ENCODE measurements at regions not wholly inside any gene's neighbourhood (a gene's known extent, or its start where the extent isn't known, plus 50 kb on each side); places are given as distances from the start of the nearest gene placed in this dataset.

GRCh38 chr4:144590020-144590419 lies 55.9 kb upstream of the HHIP start:
- Histone ChIP-seq H3K79me2 (ENCODE audit: low read length) (no peaks in the 10 kb centered on the region), H3K4me1 (ENCODE audit: low read length) (no peaks in the 10 kb centered on the region)

DNA sequence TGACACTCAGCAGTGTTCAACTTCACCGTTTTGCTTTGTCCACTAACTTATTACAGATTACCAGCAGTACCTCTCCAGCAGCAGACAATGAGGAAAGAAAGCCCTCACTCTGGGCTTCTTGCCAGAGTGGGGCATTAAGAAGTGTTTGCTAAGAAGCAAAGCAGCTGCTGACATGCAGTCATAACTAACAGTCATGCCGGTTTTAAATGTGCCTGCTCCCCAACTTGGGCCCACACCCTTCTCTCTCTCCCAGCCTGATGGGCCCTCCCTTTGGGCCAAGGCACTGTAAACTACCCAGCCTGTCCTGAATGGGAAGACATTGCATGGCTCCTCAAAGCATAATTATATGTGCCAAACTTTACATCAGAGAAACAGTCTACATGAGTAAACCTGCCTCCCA lies 54.6 kb upstream of the HHIP start:
- Histone ChIP-seq H3K4me3 (ENCODE audit: low read length) (no peak overlapping the region), H3K36me3 (ENCODE audit: insufficient read depth, low read length) (no peaks in the 10 kb centered on the region), H3K4me1 (ENCODE audit: low read length) (no peaks in the 10 kb centered on the region), H3K79me2 (ENCODE audit: low read length) (no peaks in the 10 kb centered on the region), H3K27me3 (ENCODE audit: low read length) (no peaks in the 10 kb centered on the region), H3K9me3 (ENCODE audit: low read length) (no peaks in the 10 kb centered on the region), H2AFZ (ENCODE audit: low read length) (no peak overlapping the region), H3K27ac (ENCODE audit: low read length) (no peak overlapping the region), H3K9me2 (replicated peaks; ENCODE audit: insufficient read depth, low read length) (no peaks in the 10 kb centered on the region), H4K20me1 (ENCODE audit: insufficient read depth, low read depth, low read length) (no peaks in the 10 kb centered on the region), H3K4me2 (ENCODE audit: low read depth, low read length, poor library complexity, severe bottlenecking) (no peak overlapping the region), H3K9ac (ENCODE audit: low read length) (no peak overlapping the region)
- no peak for DNase-seq

More at GRCh38 chr4:144590020-144590419, 55.9 kb upstream of the HHIP start:
- H3K4me2 ChIP-seq (ENCODE audit: low read depth, low read length, poor library complexity, severe bottlenecking): no peak overlapping the region
- H3K9me2 ChIP-seq (replicated peaks; ENCODE audit: insufficient read depth, low read length): no peaks in the 10 kb centered on the region
- no peaks in the 10 kb centered on the region for H4K20me1 ChIP-seq (ENCODE audit: insufficient read depth, low read depth, low read length)
- H3K27ac ChIP-seq (ENCODE audit: low read length): no peak overlapping the region
- H3K9ac ChIP-seq (ENCODE audit: low read length): no peak overlapping the region
- no peak overlapping the region for H3K4me3 ChIP-seq (ENCODE audit: low read length)
- H3K36me3 ChIP-seq (ENCODE audit: insufficient read depth, low read length): no peaks in the 10 kb centered on the region
- no peak overlapping the region for H2AFZ ChIP-seq (ENCODE audit: low read length)
- H3K9me3 ChIP-seq (ENCODE audit: low read length): no peaks in the 10 kb centered on the region
- H3K27me3 ChIP-seq (ENCODE audit: low read length): no peaks in the 10 kb centered on the region
- no peak for DNase-seq

- no peaks in the 10 kb centered on the region for H3K79me2 ChIP-seq (ENCODE audit: low read length)
- H3K9ac ChIP-seq (ENCODE audit: low read length): no peak overlapping the region
- DNase-seq: no peak
- no peak overlapping the region for H3K4me2 ChIP-seq (ENCODE audit: low read depth, low read length, poor library complexity, severe bottlenecking)
- no peaks in the 10 kb centered on the region for H3K36me3 ChIP-seq (ENCODE audit: insufficient read depth, low read length)
- no peak overlapping the region for H3K4me3 ChIP-seq (ENCODE audit: low read length)
- no peak overlapping the region for H2AFZ ChIP-seq (ENCODE audit: low read length)
- H3K27ac ChIP-seq (ENCODE audit: low read length): no peak overlapping the region
- H3K9me2 ChIP-seq (replicated peaks; ENCODE audit: insufficient read depth, low read length): no peaks in the 10 kb centered on the region
- no peaks in the 10 kb centered on the region for H4K20me1 ChIP-seq (ENCODE audit: insufficient read depth, low read depth, low read length)
- no peaks in the 10 kb centered on the region for H3K27me3 ChIP-seq (ENCODE audit: low read length)
- no peaks in the 10 kb centered on the region for H3K9me3 ChIP-seq (ENCODE audit: low read length)
- no peaks in the 10 kb centered on the region for H3K4me1 ChIP-seq (ENCODE audit: low read length)
Observed at GRCh38 chr4:144592264-144592663, 53.7 kb upstream of the HHIP start.

DNA sequence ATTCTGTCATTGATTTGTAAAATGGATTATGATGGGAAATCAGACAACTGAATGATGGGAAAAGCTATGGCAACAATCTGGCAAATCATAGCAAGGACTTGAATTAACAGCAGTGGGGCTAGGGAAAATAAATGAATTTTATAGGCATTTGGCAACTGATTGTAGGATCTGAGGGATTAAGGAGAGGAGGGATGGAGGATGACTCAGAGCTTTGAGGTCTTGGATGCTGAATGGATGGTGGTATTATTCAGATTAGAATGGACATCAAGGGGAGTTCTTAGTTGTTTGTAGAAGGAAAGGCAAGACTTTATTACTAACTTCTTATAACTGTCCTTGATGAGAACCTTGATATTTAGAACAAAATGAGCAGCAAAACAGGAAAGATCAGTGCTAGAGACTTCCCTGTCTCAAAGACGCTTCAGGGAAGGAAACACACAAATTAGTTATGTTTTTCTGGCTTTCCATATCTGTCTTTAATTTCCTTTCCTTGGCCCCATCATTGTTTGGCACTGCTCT lies 51.4 kb upstream of the HHIP start:
- H3K4me2 ChIP-seq (ENCODE audit: low read depth, low read length, poor library complexity, severe bottlenecking): no peak overlapping the region
- no peak for DNase-seq
- no peaks in the 10 kb centered on the region for H3K36me3 ChIP-seq (ENCODE audit: insufficient read depth, low read length)
- no peaks in the 10 kb centered on the region for H4K20me1 ChIP-seq (ENCODE audit: insufficient read depth, low read depth, low read length)
- H3K27ac ChIP-seq (ENCODE audit: low read length): no peak overlapping the region
- H3K9me3 ChIP-seq (ENCODE audit: low read length): no peaks in the 10 kb centered on the region
- no peaks in the 10 kb centered on the region for H3K4me1 ChIP-seq (ENCODE audit: low read length)
- H2AFZ ChIP-seq (ENCODE audit: low read length): no peak overlapping the region
- H3K4me3 ChIP-seq (ENCODE audit: low read length): no peak overlapping the region
- H3K9ac ChIP-seq (ENCODE audit: low read length): no peak overlapping the region
- no peaks in the 10 kb centered on the region for H3K79me2 ChIP-seq (ENCODE audit: low read length)
- H3K9me2 ChIP-seq (replicated peaks; ENCODE audit: insufficient read depth, low read length): no peaks in the 10 kb centered on the region; the same call in 1 of the 2 replicates
- no peaks in the 10 kb centered on the region; the same call in 1 of the 2 replicates for H3K27me3 ChIP-seq (ENCODE audit: low read length)

GRCh38 chr4:144595681-144596080 lies 50.3 kb upstream of the HHIP start:
- Histone ChIP-seq H3K79me2 (ENCODE audit: low read length) (no peaks in the 10 kb centered on the region), H3K4me1 (ENCODE audit: low read length) (no peaks in the 10 kb centered on the region)

More at GRCh38 chr4:144595681-144596080, 50.3 kb upstream of the HHIP start:
- H3K9me2 ChIP-seq (replicated peaks; ENCODE audit: insufficient read depth, low read length): no peaks in the 10 kb centered on the region; the same call in 1 of the 2 replicates
- H2AFZ ChIP-seq (ENCODE audit: low read length): no peak overlapping the region
- no peak overlapping the region for H3K27ac ChIP-seq (ENCODE audit: low read length)
- no peak overlapping the region for H3K4me2 ChIP-seq (ENCODE audit: low read depth, low read length, poor library complexity, severe bottlenecking)
- no peaks in the 10 kb centered on the region; the same call in 1 of the 2 replicates for H3K27me3 ChIP-seq (ENCODE audit: low read length)
- no peak overlapping the region for H3K9ac ChIP-seq (ENCODE audit: low read length)
- no peaks in the 10 kb centered on the region for H4K20me1 ChIP-seq (ENCODE audit: insufficient read depth, low read depth, low read length)
- no peaks in the 10 kb centered on the region for H3K36me3 ChIP-seq (ENCODE audit: insufficient read depth, low read length)
- no peaks in the 10 kb centered on the region for H3K9me3 ChIP-seq (ENCODE audit: low read length)
- no peak for DNase-seq
- H3K4me3 ChIP-seq (ENCODE audit: low read length): no peak overlapping the region
